Ectodermal cell (in vitro differentiated cells): ENCODE measurements at regions not wholly inside any gene's neighbourhood (a gene's known extent, or its start where the extent isn't known, plus 50 kb on each side); places are given as distances from the start of the nearest gene placed in this dataset.
"Not testable (repeated sequence)": the region's sequence is repeated elsewhere in the genome, so short reads cannot be mapped to it uniquely, and the experiment has no call there.

Experiments used
- H3K27ac ChIP-seq: 2 replicates; pipeline ENCODE4 v1.7.0; 2013; ENCODE audit warnings: mild to moderate bottlenecking, low read depth, low read length; ENCODE audit not compliant: insufficient read depth, poor library complexity, severe bottlenecking
- H3K27me3 ChIP-seq: 2 replicates; pipeline ENCODE4 v1.7.0; 2013; ENCODE audit warnings: mild to moderate bottlenecking, low read length; ENCODE audit not compliant: insufficient read depth, control insufficient read depth, poor library complexity, severe bottlenecking
- H3K36me3 ChIP-seq: one replicate; pipeline ENCODE4 v1.7.0; 2013; ENCODE audit warnings: low read length; ENCODE audit not compliant: control insufficient read depth, insufficient read depth
- H3K4me1 ChIP-seq: one replicate; pipeline ENCODE4 v1.7.0; 2013; ENCODE audit warnings: low read length; ENCODE audit not compliant: control insufficient read depth, insufficient read depth
- H3K4me3 ChIP-seq: 2 replicates; pipeline ENCODE4 v1.7.0; 2013; ENCODE audit warnings: low read depth, low read length, control low read depth; ENCODE audit not compliant: insufficient read depth
- H3K9me3 ChIP-seq: 2 replicates; pipeline ENCODE4 v1.7.0; 2013; ENCODE audit warnings: mild to moderate bottlenecking, low read length, moderate library complexity; ENCODE audit not compliant: control insufficient read depth
- WGBS, 2 experiments: methylation state at CpG; one replicate each; pipeline ENCODE4 v1.1.7; 2013; ENCODE audit warnings: missing lambda C conversion rate in 2 of 2; 5-methylcytosine and 5-hydroxymethylcytosine counted together

GRCh38 chr15:45862034-45862433 lies 227.2 kb downstream of the SQOR start:
- no peak overlapping the region for H3K4me3 ChIP-seq
- WGBS, 2 experiments, result 91% methylated on average over 1 to 2 of the region's 2 CpGs
- no peaks in the 10 kb centered on the region for H3K36me3 ChIP-seq
- no peaks in the 10 kb centered on the region for H3K4me1 ChIP-seq
- H3K27me3 ChIP-seq, result no peaks in the 10 kb centered on the region
- H3K27ac ChIP-seq, result no peak overlapping the region
- no peaks in the 10 kb centered on the region for H3K9me3 ChIP-seq

GRCh38 chr15:45863881-45864580 lies 229.2 kb downstream of the SQOR start:
- Histone ChIP-seq H3K4me1 (no peaks in the 10 kb centered on the region), H3K36me3 (no peaks in the 10 kb centered on the region), H3K27ac (no peak overlapping the region), H3K27me3 (no peaks in the 10 kb centered on the region), H3K4me3 (no peak overlapping the region), H3K9me3 (no peaks in the 10 kb centered on the region)
- 91 to 96% methylated on average over 2 of the region's 2 CpGs for WGBS, 2 experiments

- Histone ChIP-seq H3K27me3 (no peaks in the 10 kb centered on the region), H3K4me1 (no peaks in the 10 kb centered on the region), H3K4me3 (no peak overlapping the region), H3K9me3 (no peaks in the 10 kb centered on the region), H3K27ac (no peak overlapping the region), H3K36me3 (no peaks in the 10 kb centered on the region)
- WGBS, 2 experiments, result 94 to 95% methylated on average over 1 to 3 of the region's 3 CpGs
These were observed 231.8 kb downstream of the SQOR start for GRCh38 chr15:45866616-45867015.

- no peaks in the 10 kb centered on the region for H3K36me3 ChIP-seq
These were observed 232.5 kb downstream of the SQOR start for GRCh38 chr15:45867281-45867680.

GRCh38 chr15:45868109-45868691 lies 233.4 kb downstream of the SQOR start:
- Histone ChIP-seq H3K4me1 (no peaks in the 10 kb centered on the region), H3K9me3 (no peaks in the 10 kb centered on the region), H3K27me3 (no peaks in the 10 kb centered on the region), H3K36me3 (no peaks in the 10 kb centered on the region), H3K27ac (no peak overlapping the region), H3K4me3 (no peak overlapping the region)
- WGBS, 2 experiments, result 95 to 96% methylated on average over 2 of the region's 2 CpGs

More at GRCh38 chr15:45867281-45867680, 232.5 kb downstream of the SQOR start:
- Histone ChIP-seq H3K27me3 (no peaks in the 10 kb centered on the region), H3K9me3 (no peaks in the 10 kb centered on the region), H3K4me3 (no peak overlapping the region), H3K27ac (no peak overlapping the region), H3K4me1 (no peaks in the 10 kb centered on the region)

DNA sequence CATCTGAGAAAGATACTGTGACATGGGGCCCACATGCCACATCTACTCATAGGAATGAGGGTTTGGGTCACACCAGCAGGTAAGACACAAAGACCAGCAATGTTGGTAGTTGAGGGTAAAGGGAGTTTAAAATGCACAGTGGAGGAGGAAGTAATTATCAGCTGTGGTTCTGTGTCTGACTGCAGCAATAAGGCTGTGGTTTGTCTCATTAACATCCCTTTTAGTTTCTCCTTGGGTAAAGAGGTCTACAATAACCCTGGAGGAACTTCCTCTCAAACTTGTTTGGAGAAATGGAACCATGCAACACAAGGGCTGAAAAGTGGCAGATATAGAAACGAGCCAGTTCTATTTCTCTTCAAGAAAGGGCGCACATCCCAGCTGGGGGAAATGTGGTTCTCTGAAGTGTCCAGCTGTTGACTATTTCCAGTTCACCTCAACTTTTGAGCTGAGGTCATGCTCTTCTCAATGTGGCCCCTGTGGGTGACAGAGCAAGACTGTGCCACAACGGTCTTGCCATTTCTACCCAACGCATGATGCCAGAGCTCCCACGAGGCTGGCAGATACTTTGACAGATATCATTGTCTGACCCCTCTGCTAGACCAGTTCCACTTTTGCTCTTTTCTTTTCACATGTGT lies 234.3 kb downstream of the SQOR start:
- Histone ChIP-seq H3K4me3 (no peak overlapping the region), H3K4me1 (no peaks in the 10 kb centered on the region), H3K9me3 (no peaks in the 10 kb centered on the region), H3K27ac (no peak overlapping the region), H3K36me3 (no peaks in the 10 kb centered on the region), H3K27me3 (no peaks in the 10 kb centered on the region)
- 87 to 97% methylated on average over 5 of the region's 5 CpGs for WGBS, 2 experiments

GRCh38 chr15:45871121-45871855 lies 236.5 kb downstream of the SQOR start:
- no peaks in the 10 kb centered on the region for H3K4me1 ChIP-seq
- H3K27ac ChIP-seq, result no peak overlapping the region
- no peaks in the 10 kb centered on the region for H3K36me3 ChIP-seq
- WGBS, 2 experiments, result 81 to 84% methylated on average over 3 of the region's 3 CpGs
- no peaks in the 10 kb centered on the region for H3K9me3 ChIP-seq
- H3K27me3 ChIP-seq, result no peaks in the 10 kb centered on the region
- no peak overlapping the region for H3K4me3 ChIP-seq

DNA sequence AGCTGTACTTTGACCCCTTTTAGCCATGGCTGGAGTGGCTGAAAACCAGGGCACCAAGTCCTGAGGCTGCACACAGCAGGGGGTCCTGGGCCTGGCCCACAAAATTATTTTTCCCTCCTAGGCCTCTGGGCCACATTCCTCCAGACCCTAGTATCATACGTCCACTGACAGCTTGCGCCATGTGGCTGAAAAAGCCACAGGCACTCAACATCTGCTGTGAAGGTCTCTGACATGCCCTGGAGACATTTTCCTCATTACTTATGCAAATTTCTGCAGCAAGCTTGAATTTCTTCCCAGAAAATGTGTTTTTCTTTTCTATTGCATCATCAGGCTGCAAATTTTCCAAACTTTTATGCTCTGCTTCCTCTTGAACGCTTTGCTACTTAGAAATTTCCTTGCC lies 239.0 kb downstream of the SQOR start:
- Histone ChIP-seq H3K27ac (no peak overlapping the region), H3K4me3 (no peak overlapping the region), H3K9me3 (peaks cover 2% of the 10 kb centered on the region), H3K36me3 (no peaks in the 10 kb centered on the region), H3K4me1 (no peaks in the 10 kb centered on the region), H3K27me3 (no peaks in the 10 kb centered on the region)
- WGBS, 2 experiments, result 90 to 92% methylated on average over 3 of the region's 3 CpGs

GRCh38 chr15:45874566-45874965 lies 239.7 kb downstream of the SQOR start:
- H3K36me3 ChIP-seq, H3K4me3 ChIP-seq, H3K27me3 ChIP-seq, H3K27ac ChIP-seq, H3K9me3 ChIP-seq, H3K4me1 ChIP-seq: not testable (repeated sequence)
- 100% methylated on average over 1 of the region's 2 CpGs; no CpG with 5 or more reads in 1 of the 2 experiments for WGBS, 2 experiments

- H3K27me3 ChIP-seq, result no peaks in the 10 kb centered on the region
- no peaks in the 10 kb centered on the region for H3K36me3 ChIP-seq
- no peaks in the 10 kb centered on the region for H3K9me3 ChIP-seq
- WGBS, 2 experiments, result 96 to 100% methylated on average over 2 of the region's 2 CpGs
- H3K27ac ChIP-seq, result no peak overlapping the region
- H3K4me3 ChIP-seq, result no peak overlapping the region
- no peaks in the 10 kb centered on the region for H3K4me1 ChIP-seq
These were observed 249.5 kb downstream of the SQOR start for GRCh38 chr15:45884289-45884688.
